Karpas-422 (cell line): ENCODE measurements at regions not wholly inside any gene's neighbourhood (a gene's known extent, or its start where the extent isn't known, plus 50 kb on each side); places are given as distances from the start of the nearest gene placed in this dataset.

Source experiments
- DNase-seq: peaks from one replicate; pipeline ENCODE4 v3.0.0-alpha.2; 2015
- H2AFZ ChIP-seq: fragments of 200-600 bp; sonication (generic); 2 replicates; pipeline ENCODE4 v1.6.1; 2014; ENCODE audit warnings: antibody characterized with exemption, low read length, mixed read lengths
- H3K27ac ChIP-seq: fragments of 200-600 bp; sonication (generic); 2 replicates; pipeline ENCODE4 v1.5.1; 2014; ENCODE audit warnings: mild to moderate bottlenecking, low read length, moderate library complexity
- H3K27me3 ChIP-seq: fragments of 200-600 bp; sonication (generic); 2 replicates; pipeline ENCODE4 v1.6.1; 2014; ENCODE audit warnings: low read length, mixed read lengths
- H3K36me3 ChIP-seq: fragments of 200-600 bp; sonication (generic); 2 replicates; pipeline ENCODE4 v1.6.1; 2014; ENCODE audit warnings: low read length, mixed read lengths; ENCODE audit not compliant: insufficient read depth
- H3K4me1 ChIP-seq: fragments of 200-600 bp; sonication (generic); 2 replicates; pipeline ENCODE4 v1.6.1; 2014; ENCODE audit warnings: mild to moderate bottlenecking, low read length, mixed read lengths
- H3K4me2 ChIP-seq: fragments of 200-600 bp; sonication (generic); 2 replicates; pipeline ENCODE4 v1.6.1; 2014; ENCODE audit warnings: low read length, low read depth, mild to moderate bottlenecking; ENCODE audit not compliant: poor library complexity, severe bottlenecking
- H3K4me3 ChIP-seq: fragments of 200-600 bp; sonication (generic); 2 replicates; pipeline ENCODE4 v1.5.1; 2014; ENCODE audit warnings: mild to moderate bottlenecking, antibody characterized with exemption, low read length, mixed read lengths
- H3K79me2 ChIP-seq: fragments of 200-600 bp; sonication (generic); 2 replicates; pipeline ENCODE4 v1.6.1; 2014; ENCODE audit warnings: mild to moderate bottlenecking, low read length, mixed read lengths
- H3K9ac ChIP-seq: fragments of 200-600 bp; sonication (generic); 2 replicates; pipeline ENCODE4 v1.6.0; 2014; ENCODE audit warnings: low read length
- H3K9me2 ChIP-seq: fragments of 200-600 bp; sonication (generic), shearing (Covaris generic); replicated peaks from 2 replicates; pipeline ENCODE4 v1.6.0; 2014; ENCODE audit warnings: mild to moderate bottlenecking, low read length, moderate library complexity; ENCODE audit not compliant: insufficient read depth
- H3K9me3 ChIP-seq: fragments of 300-700, 200-600 bp; sonication (generic); 2 replicates; pipeline ENCODE4 v1.6.1; 2014; ENCODE audit warnings: low read length, mixed read lengths
- H4K20me1 ChIP-seq: fragments of 200-600 bp; sonication (generic); 2 replicates; pipeline ENCODE4 v1.6.1; 2014; ENCODE audit warnings: mild to moderate bottlenecking, antibody characterized with exemption, low read length, low read depth; ENCODE audit not compliant: insufficient read depth

GRCh38 chr17:73976676-73977521 is 226.6 kb upstream of the RPL38 start:
- H3K36me3 ChIP-seq, result no peaks in the 10 kb centered on the region
- no peaks in the 10 kb centered on the region for H3K9me2 ChIP-seq
- no peaks in the 10 kb centered on the region for H3K27me3 ChIP-seq
- H3K27ac ChIP-seq, result no peak overlapping the region
- no peak overlapping the region for H3K4me3 ChIP-seq
- no peak overlapping the region for H2AFZ ChIP-seq
- no peak for DNase-seq
- H4K20me1 ChIP-seq, result no peaks in the 10 kb centered on the region
- no peaks in the 10 kb centered on the region for H3K79me2 ChIP-seq
- H3K9me3 ChIP-seq, result no peaks in the 10 kb centered on the region
- no peak overlapping the region for H3K9ac ChIP-seq
- no peak overlapping the region for H3K4me2 ChIP-seq
- no peaks in the 10 kb centered on the region for H3K4me1 ChIP-seq

- no peak for DNase-seq
- H3K4me2 ChIP-seq, result no peak overlapping the region
- no peaks in the 10 kb centered on the region for H4K20me1 ChIP-seq
- no peaks in the 10 kb centered on the region for H3K27me3 ChIP-seq
- no peak overlapping the region for H3K4me3 ChIP-seq
- no peaks in the 10 kb centered on the region for H3K36me3 ChIP-seq
- no peaks in the 10 kb centered on the region for H3K79me2 ChIP-seq
- no peak overlapping the region for H2AFZ ChIP-seq
- no peaks in the 10 kb centered on the region for H3K9me3 ChIP-seq
- H3K9ac ChIP-seq, result no peak overlapping the region
- H3K27ac ChIP-seq, result no peak overlapping the region
- H3K9me2 ChIP-seq, result no peaks in the 10 kb centered on the region
- no peaks in the 10 kb centered on the region for H3K4me1 ChIP-seq
These were observed 223.0 kb upstream of the RPL38 start for GRCh38 chr17:73980517-73980916.

GRCh38 chr17:73982871-73983270 is 220.6 kb upstream of the RPL38 start:
- Histone ChIP-seq H3K79me2 (no peaks in the 10 kb centered on the region), H3K4me3 (no peak overlapping the region)

GRCh38 chr17:73983621-73984400 is 219.7 kb upstream of the RPL38 start:
- Histone ChIP-seq H3K27ac (no peak overlapping the region), H3K4me2 (no peak overlapping the region), H3K9me2 (no peaks in the 10 kb centered on the region), H3K36me3 (no peaks in the 10 kb centered on the region), H3K9ac (no peak overlapping the region), H3K4me1 (no peaks in the 10 kb centered on the region), H4K20me1 (no peaks in the 10 kb centered on the region), H3K9me3 (no peaks in the 10 kb centered on the region), H3K79me2 (no peaks in the 10 kb centered on the region), H3K4me3 (no peak overlapping the region), H2AFZ (no peak overlapping the region), H3K27me3 (no peaks in the 10 kb centered on the region)
- no peak for DNase-seq

More at GRCh38 chr17:73982871-73983270, 220.6 kb upstream of the RPL38 start:
- no peaks in the 10 kb centered on the region for H3K4me1 ChIP-seq
- H2AFZ ChIP-seq, result no peak overlapping the region
- no peaks in the 10 kb centered on the region for H3K9me3 ChIP-seq
- no peak overlapping the region for H3K27ac ChIP-seq
- H3K4me2 ChIP-seq, result no peak overlapping the region
- no peaks in the 10 kb centered on the region for H3K36me3 ChIP-seq
- no peak overlapping the region for H3K9ac ChIP-seq
- H4K20me1 ChIP-seq, result no peaks in the 10 kb centered on the region
- H3K9me2 ChIP-seq, result no peaks in the 10 kb centered on the region
- no peaks in the 10 kb centered on the region for H3K27me3 ChIP-seq
- DNase-seq, result no peak

GRCh38 chr17:73984941-73985340 is 218.5 kb upstream of the RPL38 start:
- no peak overlapping the region for H3K27ac ChIP-seq
- no peaks in the 10 kb centered on the region for H3K9me3 ChIP-seq
- H2AFZ ChIP-seq, result no peak overlapping the region
- DNase-seq, result no peak
- no peaks in the 10 kb centered on the region for H3K4me1 ChIP-seq
- no peak overlapping the region for H3K9ac ChIP-seq
- H3K36me3 ChIP-seq, result no peaks in the 10 kb centered on the region
- H3K9me2 ChIP-seq, result no peaks in the 10 kb centered on the region
- H3K4me3 ChIP-seq, result no peak overlapping the region
- no peaks in the 10 kb centered on the region for H3K27me3 ChIP-seq
- H3K4me2 ChIP-seq, result no peak overlapping the region
- no peaks in the 10 kb centered on the region for H3K79me2 ChIP-seq
- H4K20me1 ChIP-seq, result no peaks in the 10 kb centered on the region

GRCh38 chr17:73985466-73986015 is 217.9 kb upstream of the RPL38 start:
- H4K20me1 ChIP-seq, result no peaks in the 10 kb centered on the region
- H3K9me3 ChIP-seq, result no peaks in the 10 kb centered on the region
- no peak overlapping the region for H3K27ac ChIP-seq
- no peaks in the 10 kb centered on the region for H3K9me2 ChIP-seq
- no peaks in the 10 kb centered on the region for H3K79me2 ChIP-seq
- DNase-seq, result no peak
- H3K4me2 ChIP-seq, result no peak overlapping the region
- no peak overlapping the region for H2AFZ ChIP-seq
- no peak overlapping the region for H3K4me3 ChIP-seq
- no peak overlapping the region for H3K9ac ChIP-seq
- H3K36me3 ChIP-seq, result no peaks in the 10 kb centered on the region
- H3K4me1 ChIP-seq, result no peaks in the 10 kb centered on the region
- no peaks in the 10 kb centered on the region for H3K27me3 ChIP-seq

- no peaks in the 10 kb centered on the region for H3K9me3 ChIP-seq
- no peak overlapping the region for H3K9ac ChIP-seq
- no peaks in the 10 kb centered on the region for H4K20me1 ChIP-seq
- H3K9me2 ChIP-seq, result no peaks in the 10 kb centered on the region
- H3K4me2 ChIP-seq, result no peak overlapping the region
- no peak overlapping the region for H3K4me3 ChIP-seq
- no peaks in the 10 kb centered on the region for H3K79me2 ChIP-seq
- H3K4me1 ChIP-seq, result no peaks in the 10 kb centered on the region
- no peak overlapping the region for H3K27ac ChIP-seq
- H3K27me3 ChIP-seq, result no peaks in the 10 kb centered on the region
- no peak for DNase-seq
- no peaks in the 10 kb centered on the region for H3K36me3 ChIP-seq
- no peak overlapping the region for H2AFZ ChIP-seq
These were observed 216.8 kb upstream of the RPL38 start for GRCh38 chr17:73986641-73987177.

- Histone ChIP-seq H2AFZ (no peak overlapping the region), H3K27ac (no peak overlapping the region), H3K79me2 (no peaks in the 10 kb centered on the region), H4K20me1 (no peaks in the 10 kb centered on the region), H3K36me3 (no peaks in the 10 kb centered on the region), H3K27me3 (no peaks in the 10 kb centered on the region), H3K4me3 (no peak overlapping the region), H3K9me3 (no peaks in the 10 kb centered on the region), H3K4me1 (no peaks in the 10 kb centered on the region), H3K9me2 (no peaks in the 10 kb centered on the region), H3K9ac (no peak overlapping the region), H3K4me2 (no peak overlapping the region)
- no peak for DNase-seq
These were observed 216.1 kb upstream of the RPL38 start for GRCh38 chr17:73987395-73987794.
